HG03558 (cell line): ENCODE measurements at regions not wholly inside any gene's neighbourhood (a gene's known extent, or its start where the extent isn't known, plus 50 kb on each side); places are given as distances from the start of the nearest gene placed in this dataset.

Experiments
- ATAC-seq: cut with Tn5 transposase; IDR thresholded peaks from one replicate; pipeline ENCODE4 v1.9.1; 2021; ENCODE audit warnings: moderate number of reproducible peaks; ENCODE audit not compliant: unreplicated experiment; ENCODE audit errors: extremely low read depth

DNA sequence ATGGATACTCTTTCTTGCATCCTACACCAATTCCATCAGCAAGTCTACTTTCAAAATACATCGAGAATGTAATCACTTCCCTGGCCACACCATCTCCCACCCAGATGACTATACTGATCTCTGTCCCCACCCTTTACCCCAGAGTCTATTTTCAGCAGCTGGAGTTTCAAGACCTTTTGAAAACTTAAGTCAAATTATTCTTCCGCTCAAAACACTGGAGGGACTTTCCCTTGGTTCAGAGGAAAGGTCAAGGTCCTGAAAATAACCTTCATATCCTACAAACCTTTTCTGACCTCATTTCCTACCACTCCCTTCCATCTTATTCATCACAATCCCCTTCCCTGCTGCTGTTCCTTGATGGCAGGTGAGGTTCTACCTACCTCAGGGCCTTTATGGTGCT is 58.8 kb upstream of the LYPD6 start:
- peak; percentile 68 for ATAC-seq

DNA sequence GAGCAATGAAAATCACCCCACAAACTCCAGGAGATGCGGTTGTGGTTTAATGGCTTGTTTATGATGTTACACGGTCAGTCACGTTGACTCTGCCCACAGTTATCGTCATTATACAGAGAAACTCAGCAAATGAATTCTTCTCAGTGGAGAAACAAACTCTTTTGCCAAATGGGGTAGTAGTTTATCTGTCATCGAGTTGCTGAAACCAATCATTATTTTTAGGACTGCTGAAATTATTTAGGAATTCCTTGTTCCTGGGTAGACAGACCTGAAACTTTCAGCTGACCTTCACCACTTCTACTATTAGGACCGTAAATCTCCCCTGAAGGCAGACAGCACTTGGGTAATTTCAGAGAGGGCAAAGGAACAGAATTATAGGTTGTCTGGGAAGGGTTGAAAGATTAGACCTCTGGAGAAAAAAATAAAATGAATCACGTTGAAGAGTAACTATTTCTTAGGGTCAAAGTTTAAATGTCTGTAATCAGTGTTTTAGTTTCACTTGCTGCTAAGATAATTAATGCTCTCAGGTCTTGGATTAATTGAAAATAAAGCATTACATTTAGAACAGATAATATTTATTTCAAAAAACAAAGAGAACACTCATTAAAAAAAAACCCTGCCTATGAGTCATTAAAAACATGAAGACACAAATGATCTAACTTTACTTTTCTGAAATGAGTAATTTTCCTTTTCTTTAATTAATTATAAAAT is 52.1 kb upstream of the LYPD6 start:
- no peak for ATAC-seq

DNA sequence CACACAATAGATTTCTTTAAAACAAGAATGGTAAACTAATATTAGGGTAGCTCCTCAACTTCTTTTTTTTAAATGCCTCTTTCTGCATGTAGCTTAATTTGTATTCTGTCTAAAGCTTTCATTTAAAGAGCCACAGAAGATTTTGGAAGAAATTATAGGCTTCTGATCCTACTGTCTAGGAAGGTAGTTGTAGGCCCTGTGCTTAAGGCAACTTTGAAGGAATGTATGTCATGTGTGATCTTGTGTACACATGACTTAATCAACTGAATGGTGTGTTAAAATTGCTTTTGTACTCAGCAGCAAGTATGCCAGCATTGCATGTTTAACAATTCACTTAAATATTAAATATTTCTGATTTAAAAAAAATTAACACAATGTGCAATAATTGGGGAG is 51.5 kb upstream of the LYPD6 start:
- no peak for ATAC-seq
